Skin of body (tissue), 1 donor: ENCODE measurements at regions not wholly inside any gene's neighbourhood (a gene's known extent, or its start where the extent isn't known, plus 50 kb on each side); places are given as distances from the start of the nearest gene placed in this dataset.
"Not testable (repeated sequence)": the region's sequence is repeated elsewhere in the genome, so short reads cannot be mapped to it uniquely, and the experiment has no call there.

ENCODE experiments used
- DNase-seq: peaks from one replicate; lab custom pipeline; 2025; lab: John Stamatoyannopoulos, UW

- peak; percentile 38 for DNase-seq
Observed at GRCh38 chrX:86887341-86887740, 630.3 kb upstream of the KLHL4 start.

GRCh38 chrX:86910027-86910426 lies 607.6 kb upstream of the KLHL4 start:
- no peak for DNase-seq

GRCh38 chrX:86910602-86911311 lies 606.8 kb upstream of the KLHL4 start:
- no peak for DNase-seq

GRCh38 chrX:86914569-86914968 lies 603.0 kb upstream of the KLHL4 start:
- no peak for DNase-seq

GRCh38 chrX:86917959-86918358 lies 599.6 kb upstream of the KLHL4 start:
- DNase-seq = no peak

GRCh38 chrX:86930419-86930818 lies 587.2 kb upstream of the KLHL4 start:
- no peak for DNase-seq

- no peak for DNase-seq
Observed at GRCh38 chrX:86935988-86936387, 581.6 kb upstream of the KLHL4 start.

GRCh38 chrX:86946569-86946968 lies 571.0 kb upstream of the KLHL4 start:
- no peak for DNase-seq

- no peak for DNase-seq
Observed at GRCh38 chrX:86964321-86964720, 553.3 kb upstream of the KLHL4 start.

GRCh38 chrX:86981326-86981879 lies 536.2 kb upstream of the KLHL4 start:
- no peak for DNase-seq

- not testable (repeated sequence) for DNase-seq
Observed at GRCh38 chrX:86987351-86987750, 530.3 kb upstream of the KLHL4 start.

GRCh38 chrX:87003031-87003430 lies 514.6 kb upstream of the KLHL4 start:
- peak; percentile 24 for DNase-seq

GRCh38 chrX:87005183-87005582 lies 512.4 kb upstream of the KLHL4 start:
- DNase-seq = no peak

GRCh38 chrX:87005885-87006284 lies 511.7 kb upstream of the KLHL4 start:
- no peak for DNase-seq

- no peak for DNase-seq
Observed at GRCh38 chrX:87006561-87006960, 511.0 kb upstream of the KLHL4 start.

GRCh38 chrX:87017210-87017609 lies 500.4 kb upstream of the KLHL4 start:
- DNase-seq = no peak

GRCh38 chrX:87033115-87033514 lies 484.5 kb upstream of the KLHL4 start:
- not testable (repeated sequence) for DNase-seq

- DNase-seq = no peak
Observed at GRCh38 chrX:87045352-87045751, 472.2 kb upstream of the KLHL4 start.

GRCh38 chrX:87049567-87049966 lies 468.0 kb upstream of the KLHL4 start:
- DNase-seq = no peak

- peak; percentile 69 for DNase-seq
Observed at GRCh38 chrX:87063642-87064041, 454.0 kb upstream of the KLHL4 start.

- DNase-seq = no peak
Observed at GRCh38 chrX:87064502-87064901, 453.1 kb upstream of the KLHL4 start.

- no peak for DNase-seq
Observed at GRCh38 chrX:87067795-87068369, 449.7 kb upstream of the KLHL4 start.

GRCh38 chrX:87078231-87078630 lies 439.4 kb upstream of the KLHL4 start:
- DNase-seq = no peak
